Nephron (organoid): ENCODE measurements at regions not wholly inside any gene's neighbourhood (a gene's known extent, or its start where the extent isn't known, plus 50 kb on each side); places are given as distances from the start of the nearest gene placed in this dataset.
"Not testable (repeated sequence)": the region's sequence is repeated elsewhere in the genome, so short reads cannot be mapped to it uniquely, and the experiment has no call there.

Experiments
- H3K27ac Mint-ChIP-seq, 3 experiments: 2 replicates each; pipeline ENCODE4 v1.8.0; 2020; ENCODE audit warnings: mixed read lengths in 3 of 3, mild to moderate bottlenecking in 2 of 3, moderate library complexity in 1 of 3
- H3K27me3 Mint-ChIP-seq: 2 replicates; pipeline ENCODE4 v1.8.0; 2021; ENCODE audit warnings: low read depth, mild to moderate bottlenecking, moderate library complexity, mixed read lengths
- H3K36me3 Mint-ChIP-seq: 2 replicates; pipeline ENCODE4 v1.8.0; 2020; ENCODE audit warnings: low read depth, mixed read lengths
- H3K4me1 Mint-ChIP-seq: 2 replicates; pipeline ENCODE4 v1.8.0; 2020; ENCODE audit warnings: mixed read lengths
- H3K4me3 Mint-ChIP-seq, 3 experiments: 2 replicates each; pipeline ENCODE4 v1.8.0; 2020; ENCODE audit warnings: mild to moderate bottlenecking in 3 of 3, mixed read lengths in 3 of 3, moderate library complexity in 2 of 3
- H3K9me3 Mint-ChIP-seq: 2 replicates; pipeline ENCODE4 v1.8.0; 2020; ENCODE audit warnings: mixed read lengths
- TF ChIP-seq, protein P1 (sequence below), 3 experiments: fragments of 200-600 bp; sonication (generic); IDR thresholded peaks; one replicate each; pipeline ENCODE4 v1.5.0; 2021; ENCODE audit warnings: antibody characterized with exemption in 3 of 3; ENCODE audit not compliant: unreplicated experiment in 3 of 3

DNA sequence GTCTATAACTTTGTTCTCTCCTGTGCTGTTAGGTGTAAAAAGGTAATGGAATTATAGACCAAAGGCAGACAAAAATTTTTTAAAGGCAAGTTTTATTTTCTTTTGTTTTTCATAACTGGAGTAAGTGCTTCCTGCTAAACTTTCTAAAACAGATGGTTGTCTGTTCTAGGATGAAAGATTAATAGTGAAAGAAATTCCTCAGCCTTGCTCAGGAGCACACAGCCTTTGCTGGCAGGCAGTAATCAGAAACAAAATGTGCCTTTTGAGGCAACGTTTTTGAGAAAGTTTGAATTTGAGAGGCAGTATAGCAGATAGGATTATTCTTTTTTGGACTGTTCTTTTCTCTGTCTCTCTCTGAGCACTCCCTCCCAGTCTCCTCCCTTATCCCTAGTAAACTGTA is 2749.5 kb downstream of the PCDH9 start:
- no peaks in the 10 kb centered on the region for H3K27me3 Mint-ChIP-seq
- peak overlapping the region in 2 of 3 experiments; percentile 45 to 52 for H3K27ac Mint-ChIP-seq
- TF ChIP-seq, protein P1, sequence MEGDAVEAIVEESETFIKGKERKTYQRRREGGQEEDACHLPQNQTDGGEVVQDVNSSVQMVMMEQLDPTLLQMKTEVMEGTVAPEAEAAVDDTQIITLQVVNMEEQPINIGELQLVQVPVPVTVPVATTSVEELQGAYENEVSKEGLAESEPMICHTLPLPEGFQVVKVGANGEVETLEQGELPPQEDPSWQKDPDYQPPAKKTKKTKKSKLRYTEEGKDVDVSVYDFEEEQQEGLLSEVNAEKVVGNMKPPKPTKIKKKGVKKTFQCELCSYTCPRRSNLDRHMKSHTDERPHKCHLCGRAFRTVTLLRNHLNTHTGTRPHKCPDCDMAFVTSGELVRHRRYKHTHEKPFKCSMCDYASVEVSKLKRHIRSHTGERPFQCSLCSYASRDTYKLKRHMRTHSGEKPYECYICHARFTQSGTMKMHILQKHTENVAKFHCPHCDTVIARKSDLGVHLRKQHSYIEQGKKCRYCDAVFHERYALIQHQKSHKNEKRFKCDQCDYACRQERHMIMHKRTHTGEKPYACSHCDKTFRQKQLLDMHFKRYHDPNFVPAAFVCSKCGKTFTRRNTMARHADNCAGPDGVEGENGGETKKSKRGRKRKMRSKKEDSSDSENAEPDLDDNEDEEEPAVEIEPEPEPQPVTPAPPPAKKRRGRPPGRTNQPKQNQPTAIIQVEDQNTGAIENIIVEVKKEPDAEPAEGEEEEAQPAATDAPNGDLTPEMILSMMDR (IDR thresholded peaks at IDR 0.05; ENCODE audit: unreplicated experiment in 3 of 3), result no peak
- H3K36me3 Mint-ChIP-seq, result peaks cover 4% of the 10 kb centered on the region
- peaks cover 4% of the 10 kb centered on the region for H3K9me3 Mint-ChIP-seq
- peaks cover 6% of the 10 kb centered on the region for H3K4me1 Mint-ChIP-seq
- no peak overlapping the region for H3K4me3 Mint-ChIP-seq

DNA sequence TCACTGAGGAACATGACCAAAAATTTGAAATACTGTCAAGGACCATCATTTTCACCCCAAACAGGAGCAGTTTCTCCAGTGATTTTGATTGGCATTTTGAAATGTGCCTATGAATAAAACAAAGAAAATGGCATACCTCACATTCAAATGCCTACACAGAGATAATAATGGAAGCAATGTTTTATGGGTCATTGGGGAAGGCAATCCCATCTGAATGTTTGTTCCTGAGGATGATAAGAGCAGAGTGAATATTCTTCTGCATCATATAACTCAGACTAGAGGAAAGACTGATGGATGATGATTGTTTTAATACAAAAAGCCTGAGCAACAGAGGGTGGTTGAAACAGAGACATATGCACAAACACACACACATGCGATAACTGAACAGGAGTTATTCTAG is 2749.9 kb downstream of the PCDH9 start:
- TF ChIP-seq, protein P1 (IDR thresholded peaks at IDR 0.05; ENCODE audit: unreplicated experiment in 3 of 3), result no peak
- Mint-ChIP-seq H3K27ac (peak overlapping the region in 1 of 3 experiments; percentile 52), H3K9me3 (peaks cover 4% of the 10 kb centered on the region), H3K27me3 (no peaks in the 10 kb centered on the region), H3K4me1 (peaks cover 6% of the 10 kb centered on the region), H3K4me3 (no peak overlapping the region), H3K36me3 (peaks cover 4% of the 10 kb centered on the region)

DNA sequence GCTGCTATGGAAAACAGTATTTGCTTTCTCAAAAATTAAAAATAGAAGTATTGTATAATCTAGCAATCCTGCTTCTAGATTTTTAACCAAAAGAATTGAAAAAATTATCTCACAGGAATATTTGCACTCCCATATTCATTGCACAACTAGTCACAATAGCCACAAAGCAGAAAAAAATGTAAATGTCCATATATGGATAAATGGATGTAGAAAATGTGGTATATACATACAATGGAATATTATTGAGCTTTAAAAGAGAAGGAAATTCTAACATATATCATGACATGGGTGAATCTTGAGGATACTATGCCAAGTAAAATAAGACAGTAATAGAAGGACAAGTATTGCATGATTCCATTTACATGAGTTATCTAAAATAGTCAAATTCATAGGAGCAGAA is 2753.0 kb downstream of the PCDH9 start:
- Mint-ChIP-seq H3K36me3 (peaks cover 4% of the 10 kb centered on the region), H3K4me3 (no peak overlapping the region), H3K27ac (no peak overlapping the region), H3K9me3 (peaks cover 4% of the 10 kb centered on the region), H3K27me3 (no peaks in the 10 kb centered on the region), H3K4me1 (peaks cover 12% of the 10 kb centered on the region)
- TF ChIP-seq, protein P1 (IDR thresholded peaks at IDR 0.05; ENCODE audit: unreplicated experiment in 3 of 3), result no peak

DNA sequence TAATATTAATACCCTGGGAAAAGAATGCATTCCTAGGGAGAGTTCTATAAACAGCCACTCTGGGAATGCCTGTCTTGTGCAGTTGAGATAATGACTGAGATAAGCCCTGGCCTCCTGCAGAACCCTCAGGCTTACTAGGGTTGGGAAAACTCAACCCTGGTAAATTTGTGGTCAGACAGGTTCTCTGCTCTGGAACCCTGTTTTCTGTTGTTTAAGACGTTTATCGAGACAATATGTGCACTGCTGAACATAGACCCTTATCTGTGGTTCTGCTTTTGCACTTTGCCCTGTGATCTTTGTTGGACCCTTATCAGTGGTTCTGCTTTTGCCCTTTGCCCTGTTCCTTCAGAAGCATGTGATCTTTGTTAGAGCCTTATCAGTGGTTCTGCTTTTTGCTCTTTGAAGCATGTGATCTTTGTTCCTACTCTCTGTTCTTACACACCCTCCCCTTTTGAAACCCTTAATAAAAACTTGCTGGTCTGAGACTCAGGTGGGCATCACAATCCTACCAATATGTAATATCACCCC is 2754.0 kb downstream of the PCDH9 start:
- H3K27me3 Mint-ChIP-seq, H3K9me3 Mint-ChIP-seq, H3K4me3 Mint-ChIP-seq, H3K36me3 Mint-ChIP-seq, H3K27ac Mint-ChIP-seq: not testable (repeated sequence)
- H3K4me1 Mint-ChIP-seq, result peaks cover 12% of the 10 kb centered on the region

DNA sequence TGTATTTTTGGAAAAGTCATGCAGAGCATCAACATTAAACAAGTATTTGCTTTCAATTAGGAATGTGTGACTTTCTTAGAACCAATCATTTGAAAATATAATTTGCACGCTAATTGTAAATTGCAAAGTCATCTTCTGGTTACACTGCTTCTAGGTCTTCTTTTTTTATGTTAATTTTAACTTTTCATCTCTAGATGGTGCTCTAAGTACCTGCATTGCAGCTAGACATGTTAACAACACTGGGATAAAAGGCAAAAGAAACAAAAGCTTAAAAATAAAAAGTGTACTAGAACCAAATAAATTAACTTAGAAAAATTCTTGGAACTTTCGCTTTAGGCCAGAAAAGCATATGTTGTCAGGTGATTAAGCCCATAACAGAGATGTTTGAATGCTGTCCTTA is 2758.2 kb downstream of the PCDH9 start:
- TF ChIP-seq, protein P1 (IDR thresholded peaks at IDR 0.05; ENCODE audit: unreplicated experiment in 3 of 3), result peak; percentile 55 to 73 (median 56)
- Mint-ChIP-seq H3K9me3 (peaks cover 4% of the 10 kb centered on the region), H3K27ac (peak overlapping the region in 1 of 3 experiments; percentile 14)

DNA sequence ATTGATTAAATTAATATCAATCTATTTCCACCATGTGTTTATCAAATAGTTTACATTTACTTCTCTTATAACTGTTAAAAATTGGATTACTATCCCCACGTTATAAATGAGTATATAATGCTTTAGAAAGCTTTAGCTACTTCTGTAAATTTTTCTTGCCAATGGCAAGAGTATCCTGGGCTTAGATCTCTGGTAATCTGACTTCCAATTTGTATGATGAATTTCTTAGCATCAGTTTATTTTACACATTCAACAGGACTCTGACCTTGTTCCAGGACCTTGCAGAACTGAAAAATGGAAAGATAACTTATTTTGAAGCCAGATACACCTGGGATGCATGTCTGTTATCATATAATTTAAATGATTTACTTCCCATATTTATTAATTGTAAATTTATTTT is 2759.4 kb downstream of the PCDH9 start:
- TF ChIP-seq, protein P1 (IDR thresholded peaks at IDR 0.05; ENCODE audit: unreplicated experiment in 3 of 3), result no peak
- H3K27me3 Mint-ChIP-seq, result no peaks in the 10 kb centered on the region
- H3K4me1 Mint-ChIP-seq, result peaks cover 6% of the 10 kb centered on the region
- no peak overlapping the region for H3K27ac Mint-ChIP-seq
- no peaks in the 10 kb centered on the region for H3K36me3 Mint-ChIP-seq
- no peaks in the 10 kb centered on the region for H3K9me3 Mint-ChIP-seq
- H3K4me3 Mint-ChIP-seq, result no peak overlapping the region

More for the DNA sequence above, 2758.2 kb downstream of the PCDH9 start:
- H3K36me3 Mint-ChIP-seq, result peaks cover 4% of the 10 kb centered on the region
- peaks cover 6% of the 10 kb centered on the region for H3K4me1 Mint-ChIP-seq
- H3K27me3 Mint-ChIP-seq, result no peaks in the 10 kb centered on the region
- H3K4me3 Mint-ChIP-seq, result no peak overlapping the region
